Skin epidermis (tissue), 12 donors: ENCODE measurements at regions not wholly inside any gene's neighbourhood (a gene's known extent, or its start where the extent isn't known, plus 50 kb on each side); places are given as distances from the start of the nearest gene placed in this dataset.

ENCODE experiments used
- H3K27ac ChIP-seq, 21 experiments: fragments of 200-600 bp; sonication (generic) in 11 of 21; one replicate each; pipeline ENCODE4 v1.5.0; 2020; ENCODE audit warnings: mild to moderate bottlenecking in 3 of 21, inconsistent platforms in 2 of 21, moderate library complexity in 2 of 21
- H3K4me3 ChIP-seq, 7 experiments: fragments of 200-600 bp; sonication (generic) in 2 of 7; one replicate each; pipeline ENCODE4 v1.5.0; 2020; ENCODE audit warnings: inconsistent platforms in 2 of 7, mild to moderate bottlenecking in 2 of 7, moderate library complexity in 1 of 7

- Histone ChIP-seq H3K27ac (no peak overlapping the region), H3K4me3 (no peak overlapping the region)
These were observed 445.0 kb upstream of the KIF2A start for GRCh38 chr5:61860978-61861377.

- Histone ChIP-seq H3K4me3 (no peak overlapping the region), H3K27ac (no peak overlapping the region)
These were observed 439.1 kb upstream of the KIF2A start for GRCh38 chr5:61866930-61867329.

GRCh38 chr5:61869333-61869732, 436.7 kb upstream of the KIF2A start:
- no peak overlapping the region for H3K4me3 ChIP-seq

GRCh38 chr5:61878471-61878870, 427.5 kb upstream of the KIF2A start:
- Histone ChIP-seq H3K27ac (no peak overlapping the region), H3K4me3 (no peak overlapping the region)

More at GRCh38 chr5:61869333-61869732, 436.7 kb upstream of the KIF2A start:
- H3K27ac ChIP-seq = no peak overlapping the region

- Histone ChIP-seq H3K27ac (no peak overlapping the region), H3K4me3 (no peak overlapping the region)
These were observed 424.1 kb upstream of the KIF2A start for GRCh38 chr5:61881821-61882487.

- H3K27ac ChIP-seq = no peak overlapping the region
- no peak overlapping the region for H3K4me3 ChIP-seq
These were observed 423.0 kb upstream of the KIF2A start for GRCh38 chr5:61882901-61883500.

GRCh38 chr5:61884252-61884855, 421.7 kb upstream of the KIF2A start:
- Histone ChIP-seq H3K27ac (no peak overlapping the region), H3K4me3 (no peak overlapping the region)

- Histone ChIP-seq H3K27ac (no peak overlapping the region), H3K4me3 (no peak overlapping the region)
These were observed 419.8 kb upstream of the KIF2A start for GRCh38 chr5:61886214-61886613.

GRCh38 chr5:61887271-61887670, 418.7 kb upstream of the KIF2A start:
- H3K27ac ChIP-seq = no peak overlapping the region
- no peak overlapping the region for H3K4me3 ChIP-seq

- Histone ChIP-seq H3K27ac (no peak overlapping the region), H3K4me3 (no peak overlapping the region)
These were observed 412.0 kb upstream of the KIF2A start for GRCh38 chr5:61894046-61894445.

GRCh38 chr5:61896811-61897210, 409.2 kb upstream of the KIF2A start:
- no peak overlapping the region for H3K27ac ChIP-seq

GRCh38 chr5:61897251-61897650, 408.8 kb upstream of the KIF2A start:
- H3K27ac ChIP-seq = no peak overlapping the region
- H3K4me3 ChIP-seq = no peak overlapping the region

More at GRCh38 chr5:61896811-61897210, 409.2 kb upstream of the KIF2A start:
- H3K4me3 ChIP-seq = no peak overlapping the region

GRCh38 chr5:61901997-61902396, 404.0 kb upstream of the KIF2A start:
- no peak overlapping the region for H3K4me3 ChIP-seq
- no peak overlapping the region for H3K27ac ChIP-seq

- no peak overlapping the region for H3K4me3 ChIP-seq
- H3K27ac ChIP-seq = no peak overlapping the region
These were observed 401.3 kb upstream of the KIF2A start for GRCh38 chr5:61904730-61905129.

- no peak overlapping the region for H3K27ac ChIP-seq
- H3K4me3 ChIP-seq = no peak overlapping the region
These were observed 400.4 kb upstream of the KIF2A start for GRCh38 chr5:61905613-61906012.

- Histone ChIP-seq H3K4me3 (no peak overlapping the region), H3K27ac (no peak overlapping the region)
These were observed 399.2 kb upstream of the KIF2A start for GRCh38 chr5:61906820-61907219.

GRCh38 chr5:61907995-61908394, 398.0 kb upstream of the KIF2A start:
- no peak overlapping the region for H3K27ac ChIP-seq
- H3K4me3 ChIP-seq = no peak overlapping the region

GRCh38 chr5:61910771-61911170, 395.2 kb upstream of the KIF2A start:
- H3K27ac ChIP-seq = no peak overlapping the region

GRCh38 chr5:61912559-61912958, 393.4 kb upstream of the KIF2A start:
- no peak overlapping the region for H3K4me3 ChIP-seq
- no peak overlapping the region for H3K27ac ChIP-seq

More at GRCh38 chr5:61910771-61911170, 395.2 kb upstream of the KIF2A start:
- H3K4me3 ChIP-seq = no peak overlapping the region

GRCh38 chr5:61915646-61916045, 390.4 kb upstream of the KIF2A start:
- H3K27ac ChIP-seq = no peak overlapping the region
- H3K4me3 ChIP-seq = no peak overlapping the region
